Upper lobe of right lung (tissue), 1 donor: ENCODE measurements at regions not wholly inside any gene's neighbourhood (a gene's known extent, or its start where the extent isn't known, plus 50 kb on each side); places are given as distances from the start of the nearest gene placed in this dataset.
"Not testable (repeated sequence)": the region's sequence is repeated elsewhere in the genome, so short reads cannot be mapped to it uniquely, and the experiment has no call there.

Experiments
- ATAC-seq: fragments of 200-7000 bp; cut with Tn5 transposase; one replicate; pipeline ENCODE4 v1.9.1; 2020; ENCODE audit warnings: mild to moderate bottlenecking, moderate library complexity
- DNase-seq: peaks from one replicate; pipeline ENCODE4 v3.0.0-alpha.2; 2020
- H3K27ac ChIP-seq: fragments of 200-600 bp; one replicate; pipeline ENCODE4 v1.8.0; 2022
- H3K27me3 ChIP-seq: fragments of 200-600 bp; one replicate; pipeline ENCODE4 v1.8.0; 2022; ENCODE audit warnings: mild to moderate bottlenecking
- H3K36me3 ChIP-seq: fragments of 200-600 bp; one replicate; pipeline ENCODE4 v1.8.0; 2022
- H3K4me1 ChIP-seq: fragments of 200-600 bp; one replicate; pipeline ENCODE4 v1.8.0; 2022
- H3K4me3 ChIP-seq: fragments of 200-600 bp; one replicate; pipeline ENCODE4 v1.8.0; 2022; ENCODE audit warnings: mild to moderate bottlenecking
- H3K9me3 ChIP-seq: fragments of 200-600 bp; one replicate; pipeline ENCODE4 v1.8.0; 2022
- intact Hi-C: fragments of 100-400 bp; cut with DNase I; formaldehyde crosslinking; loops from one replicate; pipeline ENCODE4 v1.11.0; 2022
- TF ChIP-seq, protein P1 (sequence below): fragments of 200-600 bp; IDR thresholded peaks from one replicate; pipeline ENCODE4 v1.8.0; 2022; ENCODE audit warnings: antibody characterized with exemption
- donor health status: DM: no; HTN: yes; CAD: no; lungs with severe emphysema.

- H3K9me3 ChIP-seq, result no peaks in the 10 kb centered on the region
- intact Hi-C loops, result no loop called here
- TF ChIP-seq, protein P1, sequence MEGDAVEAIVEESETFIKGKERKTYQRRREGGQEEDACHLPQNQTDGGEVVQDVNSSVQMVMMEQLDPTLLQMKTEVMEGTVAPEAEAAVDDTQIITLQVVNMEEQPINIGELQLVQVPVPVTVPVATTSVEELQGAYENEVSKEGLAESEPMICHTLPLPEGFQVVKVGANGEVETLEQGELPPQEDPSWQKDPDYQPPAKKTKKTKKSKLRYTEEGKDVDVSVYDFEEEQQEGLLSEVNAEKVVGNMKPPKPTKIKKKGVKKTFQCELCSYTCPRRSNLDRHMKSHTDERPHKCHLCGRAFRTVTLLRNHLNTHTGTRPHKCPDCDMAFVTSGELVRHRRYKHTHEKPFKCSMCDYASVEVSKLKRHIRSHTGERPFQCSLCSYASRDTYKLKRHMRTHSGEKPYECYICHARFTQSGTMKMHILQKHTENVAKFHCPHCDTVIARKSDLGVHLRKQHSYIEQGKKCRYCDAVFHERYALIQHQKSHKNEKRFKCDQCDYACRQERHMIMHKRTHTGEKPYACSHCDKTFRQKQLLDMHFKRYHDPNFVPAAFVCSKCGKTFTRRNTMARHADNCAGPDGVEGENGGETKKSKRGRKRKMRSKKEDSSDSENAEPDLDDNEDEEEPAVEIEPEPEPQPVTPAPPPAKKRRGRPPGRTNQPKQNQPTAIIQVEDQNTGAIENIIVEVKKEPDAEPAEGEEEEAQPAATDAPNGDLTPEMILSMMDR, result no peak
- H3K36me3 ChIP-seq, result no peaks in the 10 kb centered on the region
- H3K27me3 ChIP-seq, result no peaks in the 10 kb centered on the region
- H3K4me1 ChIP-seq, result no peaks in the 10 kb centered on the region
- ATAC-seq (no peak), DNase-seq (no peak)
- no peak overlapping the region for H3K27ac ChIP-seq
- H3K4me3 ChIP-seq, result no peak overlapping the region
Observed at GRCh38 chr5:126138281-126138931, 284.8 kb upstream of the GRAMD2B start.

DNA sequence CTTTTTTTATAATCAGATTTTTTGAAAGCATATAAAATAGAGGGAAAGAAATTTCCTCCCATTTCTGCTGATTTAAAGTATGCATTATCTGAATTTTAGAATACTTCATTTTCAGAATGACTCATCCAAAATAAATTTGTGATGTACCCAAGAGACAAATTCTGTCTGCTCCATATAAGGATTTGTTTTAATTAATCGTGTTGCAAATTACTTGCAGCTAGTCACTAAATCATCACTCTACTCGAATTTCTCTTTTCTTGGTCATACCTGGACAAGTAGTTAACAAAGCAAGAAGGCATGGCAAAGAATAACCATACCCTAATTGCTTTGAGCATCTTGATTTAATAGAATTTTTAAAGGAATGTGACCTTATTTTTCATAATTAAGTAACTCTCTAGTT is 284.1 kb upstream of the GRAMD2B start:
- Histone ChIP-seq H3K4me3 (no peak overlapping the region), H3K36me3 (no peaks in the 10 kb centered on the region), H3K9me3 (no peaks in the 10 kb centered on the region), H3K4me1 (no peaks in the 10 kb centered on the region), H3K27ac (no peak overlapping the region), H3K27me3 (no peaks in the 10 kb centered on the region)
- DNase-seq (no peak), ATAC-seq (no peak)
- intact Hi-C loops, result no loop called here
- TF ChIP-seq, protein P1, result no peak

- no peak overlapping the region for H3K27ac ChIP-seq
- no peaks in the 10 kb centered on the region for H3K9me3 ChIP-seq
- no peaks in the 10 kb centered on the region for H3K36me3 ChIP-seq
- H3K4me3 ChIP-seq, result no peak overlapping the region
- no peaks in the 10 kb centered on the region for H3K4me1 ChIP-seq
- TF ChIP-seq, protein P1, result no peak
- DNase-seq, result no peak
- intact Hi-C loops, result no loop called here
- ATAC-seq, result no peak
- no peaks in the 10 kb centered on the region for H3K27me3 ChIP-seq
Observed at GRCh38 chr5:126139773-126140172, 283.4 kb upstream of the GRAMD2B start.

GRCh38 chr5:126143622-126144021 is 279.6 kb upstream of the GRAMD2B start:
- ATAC-seq (no peak), DNase-seq (no peak)
- no peak overlapping the region for H3K27ac ChIP-seq
- intact Hi-C loops, result no loop called here
- no peaks in the 10 kb centered on the region for H3K9me3 ChIP-seq
- TF ChIP-seq, protein P1, result no peak
- H3K4me1 ChIP-seq, result no peaks in the 10 kb centered on the region
- H3K27me3 ChIP-seq, result no peaks in the 10 kb centered on the region
- H3K36me3 ChIP-seq, result no peaks in the 10 kb centered on the region
- H3K4me3 ChIP-seq, result no peak overlapping the region

GRCh38 chr5:126150319-126150718 is 272.9 kb upstream of the GRAMD2B start:
- ATAC-seq, H3K4me1 ChIP-seq, H3K27me3 ChIP-seq, H3K27ac ChIP-seq, H3K4me3 ChIP-seq, intact Hi-C loops, H3K9me3 ChIP-seq, H3K36me3 ChIP-seq, DNase-seq: not testable (repeated sequence)

DNA sequence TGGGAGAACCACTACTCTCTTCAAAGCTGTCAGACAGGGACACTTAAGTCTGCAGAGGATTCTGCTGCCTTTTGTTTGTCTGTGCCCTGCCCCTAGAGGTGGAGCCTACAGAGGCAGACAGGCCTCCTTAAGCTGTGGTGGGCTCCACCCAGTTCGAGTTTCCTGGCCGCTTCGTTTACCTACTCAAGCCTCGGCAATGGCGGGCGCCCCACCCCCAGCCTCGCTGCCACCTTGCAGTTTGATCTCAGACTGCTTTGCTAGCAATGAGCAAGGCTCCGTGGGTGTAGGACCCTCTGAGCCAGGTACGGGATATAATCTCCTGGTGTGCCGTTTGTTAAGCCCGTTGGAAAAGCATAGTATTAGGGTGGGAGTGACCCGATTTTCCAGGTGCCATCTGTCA is 267.9 kb upstream of the GRAMD2B start:
- ATAC-seq, H3K36me3 ChIP-seq, H3K4me3 ChIP-seq, H3K4me1 ChIP-seq, H3K27me3 ChIP-seq, intact Hi-C loops, H3K9me3 ChIP-seq, H3K27ac ChIP-seq, DNase-seq: not testable (repeated sequence)

DNA sequence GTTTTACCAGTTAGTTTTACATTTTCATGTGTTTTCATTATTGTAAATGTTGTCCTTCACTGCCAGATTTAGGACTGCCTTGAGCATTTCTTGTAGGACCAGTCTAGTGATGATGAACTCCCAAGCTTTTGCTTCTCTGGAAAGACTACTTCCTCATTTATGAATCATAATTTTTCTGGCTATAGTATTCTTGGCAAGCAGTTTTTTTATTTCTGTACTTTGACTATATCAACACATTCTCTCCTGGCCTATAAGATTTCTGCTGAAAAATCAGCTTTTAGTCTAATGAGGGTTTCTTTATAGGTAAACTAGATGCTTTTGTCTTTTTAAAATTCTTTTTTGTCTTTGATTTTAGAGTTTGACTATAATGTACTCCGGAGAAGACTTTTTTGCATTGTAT is 256.8 kb upstream of the GRAMD2B start:
- Histone ChIP-seq H3K27me3 (no peaks in the 10 kb centered on the region), H3K9me3 (peaks cover 7% of the 10 kb centered on the region), H3K36me3 (no peaks in the 10 kb centered on the region), H3K4me3 (no peak overlapping the region), H3K27ac (no peak overlapping the region), H3K4me1 (no peaks in the 10 kb centered on the region)
- ATAC-seq, result no peak
- DNase-seq, result no peak
- TF ChIP-seq, protein P1, result no peak
- intact Hi-C loops, result no loop called here
